GM19023 (cell line): ENCODE measurements at regions not wholly inside any gene's neighbourhood (a gene's known extent, or its start where the extent isn't known, plus 50 kb on each side); places are given as distances from the start of the nearest gene placed in this dataset.
"Not testable (repeated sequence)": the region's sequence is repeated elsewhere in the genome, so short reads cannot be mapped to it uniquely, and the experiment has no call there.

ENCODE experiments used
- ATAC-seq: cut with Tn5 transposase; IDR thresholded peaks from one replicate; pipeline ENCODE4 v1.9.1; 2021; ENCODE audit warnings: mild to moderate bottlenecking, moderate library complexity; ENCODE audit not compliant: unreplicated experiment

GRCh38 chr9:106203815-106204516 is 509.6 kb downstream of the TMEM38B start:
- not testable (repeated sequence) for ATAC-seq

GRCh38 chr9:106207298-106207697 is 513.0 kb downstream of the TMEM38B start:
- no peak for ATAC-seq

GRCh38 chr9:106218427-106218826 is 524.1 kb downstream of the TMEM38B start:
- peak; percentile 74 for ATAC-seq

DNA sequence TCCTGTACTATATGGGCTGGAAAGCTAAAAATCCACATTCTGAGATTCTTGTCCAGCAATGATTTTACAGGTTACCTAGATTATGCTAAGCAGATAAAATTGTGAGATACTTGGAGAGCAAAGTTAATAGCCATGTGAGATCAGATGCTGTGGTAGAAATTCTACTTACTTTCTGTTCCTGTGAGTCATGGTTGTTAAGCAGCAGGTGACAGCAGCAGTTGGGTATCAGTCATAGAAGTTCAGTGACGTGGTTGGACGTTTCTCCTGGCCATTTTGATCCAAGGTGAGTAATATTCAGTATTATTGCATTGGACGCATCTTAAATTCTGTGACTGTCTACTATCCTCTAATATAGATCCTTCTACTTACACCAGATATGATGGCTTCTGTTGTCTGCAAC is 524.5 kb downstream of the TMEM38B start:
- ATAC-seq: peak; percentile 52

GRCh38 chr9:106220415-106220814 is 526.1 kb downstream of the TMEM38B start:
- ATAC-seq: no peak

DNA sequence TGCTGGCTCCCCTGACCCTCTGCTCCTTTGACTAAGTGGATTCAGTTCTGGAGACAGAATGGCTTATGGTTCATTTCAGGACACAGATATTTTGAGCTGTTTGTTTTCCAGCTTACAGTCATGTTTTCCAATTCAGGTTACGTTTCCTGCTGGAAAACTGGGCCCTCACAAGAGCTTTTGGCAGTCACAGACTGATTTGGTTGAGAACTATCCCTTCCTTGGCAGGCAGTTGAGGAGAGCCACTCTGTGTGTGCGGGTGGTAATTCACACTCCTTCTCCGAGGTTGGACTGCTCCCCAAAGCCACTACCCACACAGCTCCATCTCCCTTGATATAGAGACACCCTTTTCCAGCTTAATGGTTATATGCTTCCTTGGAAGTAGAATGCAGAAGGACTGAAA is 534.5 kb downstream of the TMEM38B start:
- ATAC-seq: no peak

DNA sequence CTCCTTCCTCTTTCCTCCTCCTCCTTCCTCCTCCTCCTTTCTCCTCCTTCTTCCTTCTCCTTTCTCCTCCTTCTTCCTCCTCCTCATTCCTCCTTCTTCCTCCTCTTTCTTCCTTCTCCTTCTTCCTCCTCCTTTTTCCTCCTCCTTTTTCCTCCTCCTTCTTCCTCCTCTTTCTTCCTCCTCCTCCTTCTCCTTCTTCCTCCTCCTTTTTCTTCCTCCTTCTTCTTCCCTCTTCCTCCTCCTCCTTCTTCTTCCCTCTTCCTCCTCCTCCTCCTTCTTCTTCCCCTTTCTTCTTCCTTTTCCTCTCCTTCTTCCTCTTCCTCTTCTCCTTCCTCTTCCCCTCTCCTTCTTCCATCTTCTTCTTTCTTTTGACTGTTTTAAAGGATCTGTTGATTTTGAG is 538.8 kb downstream of the TMEM38B start:
- no peak for ATAC-seq

DNA sequence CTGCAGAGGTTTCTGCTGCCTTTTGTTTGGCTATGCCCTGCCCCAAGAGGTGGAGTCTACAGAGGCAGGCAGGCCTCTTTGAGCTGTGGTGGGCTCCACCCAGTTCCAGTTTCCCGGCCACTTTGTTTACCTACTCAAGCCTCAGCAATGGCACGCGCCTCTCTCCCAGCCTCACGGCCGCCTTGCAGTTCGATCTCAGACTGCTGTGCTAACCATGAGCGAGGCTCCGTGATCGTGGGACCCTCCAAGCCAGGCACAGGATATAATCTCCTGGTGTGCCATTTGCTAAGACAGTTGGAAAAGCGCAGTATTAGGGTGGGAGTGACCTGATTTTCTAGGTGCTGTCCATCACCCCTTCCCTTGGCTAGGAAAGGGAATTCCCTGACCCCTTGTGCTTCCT is 566.6 kb downstream of the TMEM38B start:
- ATAC-seq: not testable (repeated sequence)

GRCh38 chr9:106277966-106278365 is 583.6 kb downstream of the TMEM38B start:
- ATAC-seq: no peak

GRCh38 chr9:106283769-106284168 is 579.2 kb upstream of the ZNF462 start:
- ATAC-seq: no peak

DNA sequence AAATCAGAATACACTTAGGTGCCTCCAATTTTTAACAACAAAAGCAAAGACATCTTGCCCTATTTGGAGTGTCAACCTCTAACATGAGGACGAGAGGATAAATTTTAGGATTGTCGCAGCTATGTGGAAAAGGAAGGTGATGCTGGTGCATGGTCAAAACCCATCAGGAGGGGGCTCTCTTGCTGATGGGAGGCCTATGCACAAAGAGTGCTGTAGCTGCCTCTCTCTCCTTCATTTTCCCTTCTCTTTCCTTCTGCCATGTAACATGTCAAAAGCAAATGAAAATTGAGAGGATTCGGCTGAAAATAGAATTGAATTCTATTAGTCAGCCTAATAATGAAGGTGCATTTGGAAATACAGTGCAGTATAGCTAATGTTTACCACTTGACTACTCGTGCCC is 578.7 kb upstream of the ZNF462 start:
- ATAC-seq: no peak

DNA sequence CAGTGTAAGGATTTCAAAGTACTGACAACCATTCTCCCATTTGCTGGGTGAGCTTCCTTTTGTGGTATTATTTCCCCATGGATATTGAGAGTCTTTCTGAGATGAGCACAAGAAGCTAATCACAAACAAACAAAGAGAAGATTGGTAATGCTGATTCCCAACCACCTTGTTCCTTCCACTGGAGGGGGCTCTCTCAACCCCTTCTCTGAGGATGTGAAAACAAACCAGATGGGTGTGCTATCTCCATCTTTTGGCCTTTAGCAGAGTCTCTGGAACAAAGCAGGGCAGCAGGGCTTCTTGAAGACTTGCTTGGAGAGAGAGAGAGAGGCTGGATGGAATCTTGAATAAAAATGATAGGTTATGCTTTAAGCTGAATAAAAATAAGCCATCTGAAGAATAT is 576.7 kb upstream of the ZNF462 start:
- no peak for ATAC-seq

DNA sequence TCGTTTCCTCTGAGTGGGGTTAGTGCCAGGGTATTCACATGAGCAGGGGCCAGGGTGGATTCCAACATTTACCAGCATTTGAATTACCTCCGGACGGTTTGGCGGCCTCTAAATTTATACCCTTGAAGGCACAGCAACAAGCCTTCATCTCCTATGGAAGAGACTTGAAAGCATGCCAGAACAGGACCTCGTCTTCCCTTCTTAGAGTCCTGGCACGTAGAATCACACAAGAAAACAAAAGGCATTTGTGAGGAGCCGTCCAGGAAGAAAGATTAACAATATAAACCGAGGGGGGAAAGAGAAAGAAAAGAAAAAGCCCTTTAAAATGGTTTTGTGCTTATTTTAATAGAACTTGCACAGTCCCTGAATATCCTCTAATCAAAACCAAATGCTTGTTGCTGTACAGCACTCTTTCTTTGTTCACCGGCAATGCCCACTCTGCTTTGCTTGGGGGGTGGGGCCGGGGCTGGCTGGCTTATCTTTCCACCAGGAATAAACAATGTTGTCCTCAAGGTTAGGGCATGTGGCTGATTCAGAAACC is 575.8 kb upstream of the ZNF462 start:
- no peak for ATAC-seq

- ATAC-seq: no peak
Measured at GRCh38 chr9:106287731-106288130, 575.2 kb upstream of the ZNF462 start.

GRCh38 chr9:106288689-106289088 is 574.3 kb upstream of the ZNF462 start:
- no peak for ATAC-seq

- ATAC-seq: no peak
Measured at GRCh38 chr9:106291786-106292185, 571.2 kb upstream of the ZNF462 start.

- no peak for ATAC-seq
Measured at GRCh38 chr9:106296426-106296825, 566.5 kb upstream of the ZNF462 start.

DNA sequence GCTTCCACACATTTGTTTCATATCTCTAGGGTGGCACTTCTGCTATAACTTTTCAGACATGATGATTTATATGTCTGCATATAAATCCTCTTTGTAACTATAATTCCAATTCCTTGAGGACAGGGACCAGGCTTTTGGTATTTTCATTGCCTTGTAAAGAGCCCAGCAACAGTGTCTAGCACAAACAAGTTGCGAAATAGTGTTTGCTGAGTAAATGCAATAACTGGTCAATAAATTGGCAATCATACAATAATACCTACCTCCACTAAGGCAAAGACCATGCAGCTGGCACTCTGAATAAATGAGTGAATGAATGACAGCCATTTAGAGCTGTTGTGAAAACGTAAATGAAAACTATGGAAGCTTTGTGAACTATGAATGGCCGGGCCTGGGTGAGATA is 564.0 kb upstream of the ZNF462 start:
- no peak for ATAC-seq

- no peak for ATAC-seq
Measured at GRCh38 chr9:106304401-106304920, 558.5 kb upstream of the ZNF462 start.

DNA sequence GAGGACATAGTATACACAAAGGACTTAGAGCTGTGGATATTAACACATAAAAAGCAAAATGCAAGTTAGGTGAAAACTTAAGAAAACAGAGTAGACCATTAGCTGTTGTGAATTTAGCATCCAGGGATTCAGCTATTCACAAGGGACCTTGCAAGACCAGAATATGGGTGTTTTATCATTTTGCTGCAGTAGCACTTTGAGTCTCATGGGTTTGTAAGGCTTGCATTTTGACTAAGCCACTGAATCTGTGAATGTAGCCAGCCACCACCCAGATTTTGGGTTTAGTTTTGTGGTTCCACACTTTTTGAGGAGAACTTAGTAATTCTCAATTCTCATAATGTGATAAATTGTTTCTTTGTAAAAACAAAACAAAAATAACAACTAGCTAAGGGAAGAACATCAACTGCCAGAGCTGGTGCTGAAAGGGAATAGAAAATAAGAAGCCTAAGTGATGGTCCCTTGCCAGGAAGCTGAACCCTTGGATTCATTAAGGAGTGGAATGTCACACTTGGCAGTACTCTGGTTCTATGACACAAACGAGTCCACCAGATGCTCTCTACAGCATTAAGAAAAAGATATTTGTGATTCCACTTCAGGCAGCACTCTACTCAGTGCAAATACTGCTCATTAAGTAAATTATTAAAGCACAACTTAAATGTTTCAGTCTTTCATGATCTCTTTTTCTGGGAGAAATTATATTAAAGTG is 557.4 kb upstream of the ZNF462 start:
- no peak for ATAC-seq

DNA sequence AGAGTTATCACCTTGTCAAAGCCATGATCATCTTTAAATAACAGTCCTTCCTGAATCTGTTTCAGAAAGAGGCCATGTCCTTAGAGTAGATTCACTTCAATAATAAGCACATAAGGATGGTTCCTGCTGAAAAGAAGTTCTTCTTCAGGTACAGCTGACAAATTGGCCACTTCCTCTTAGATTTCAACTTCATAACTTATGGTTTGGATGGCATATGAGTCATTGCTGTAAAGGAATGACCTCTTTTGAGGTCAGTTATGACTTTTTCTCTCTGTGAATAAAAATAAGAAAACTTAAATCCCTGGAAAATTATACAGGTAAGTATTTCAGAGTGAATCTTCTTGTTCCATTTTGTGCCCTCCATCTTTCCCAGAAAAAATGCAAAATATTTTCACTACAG is 555.3 kb upstream of the ZNF462 start:
- ATAC-seq: no peak

DNA sequence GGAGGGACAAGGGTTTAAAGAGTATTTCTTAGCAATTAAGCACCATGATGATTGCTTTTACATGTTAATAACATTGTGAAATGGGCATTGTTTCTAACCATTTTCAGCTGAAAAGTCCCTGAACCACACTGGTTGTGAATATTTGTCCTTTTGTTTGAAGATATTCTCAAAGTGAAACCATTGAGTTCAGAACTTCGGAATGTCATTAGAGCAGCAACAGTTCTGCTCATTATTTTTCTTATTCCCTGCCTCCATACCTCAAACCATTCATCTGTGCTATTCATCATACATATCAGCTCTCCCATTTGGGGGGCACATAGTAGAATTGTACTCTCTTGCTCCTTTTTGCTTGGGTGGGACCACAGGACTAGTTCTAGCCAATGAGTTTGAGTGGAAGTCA is 553.0 kb upstream of the ZNF462 start:
- no peak for ATAC-seq
